Stomach smooth muscle (tissue), 2 donors: ENCODE measurements at regions not wholly inside any gene's neighbourhood (a gene's known extent, or its start where the extent isn't known, plus 50 kb on each side); places are given as distances from the start of the nearest gene placed in this dataset.

Experiments
- H3K27ac ChIP-seq: one replicate; pipeline ENCODE4 v1.7.0; 2013; ENCODE audit warnings: mild to moderate bottlenecking, low read length, inconsistent platforms
- H3K27me3 ChIP-seq, 2 donors: one replicate each; pipeline ENCODE4 v1.7.0; 2013; ENCODE audit warnings: low read length in 2 of 2; ENCODE audit not compliant: insufficient read depth in 2 of 2, control insufficient read depth in 1 of 2
- H3K36me3 ChIP-seq, 2 donors: one replicate each; pipeline ENCODE4 v1.7.0; 2013; ENCODE audit warnings: low read length in 2 of 2; ENCODE audit not compliant: control insufficient read depth in 2 of 2, insufficient read depth in 2 of 2
- H3K4me1 ChIP-seq: one replicate; pipeline ENCODE4 v1.7.0; 2013; ENCODE audit warnings: low read length; ENCODE audit not compliant: control insufficient read depth, insufficient read depth
- H3K4me3 ChIP-seq, 2 donors: one replicate each; pipeline ENCODE4 v1.7.0; 2013; ENCODE audit warnings: low read length in 2 of 2
- H3K9ac ChIP-seq, 2 donors: one replicate each; pipeline ENCODE4 v1.7.0; 2013; ENCODE audit warnings: low read length in 2 of 2, mild to moderate bottlenecking in 1 of 2
- H3K9me3 ChIP-seq, 2 donors: one replicate each; pipeline ENCODE4 v1.7.0; 2013; ENCODE audit warnings: low read length in 2 of 2; ENCODE audit not compliant: control insufficient read depth in 2 of 2
- donor health status: healthy.
- donor health status: Pancreatic carcinoma.

DNA sequence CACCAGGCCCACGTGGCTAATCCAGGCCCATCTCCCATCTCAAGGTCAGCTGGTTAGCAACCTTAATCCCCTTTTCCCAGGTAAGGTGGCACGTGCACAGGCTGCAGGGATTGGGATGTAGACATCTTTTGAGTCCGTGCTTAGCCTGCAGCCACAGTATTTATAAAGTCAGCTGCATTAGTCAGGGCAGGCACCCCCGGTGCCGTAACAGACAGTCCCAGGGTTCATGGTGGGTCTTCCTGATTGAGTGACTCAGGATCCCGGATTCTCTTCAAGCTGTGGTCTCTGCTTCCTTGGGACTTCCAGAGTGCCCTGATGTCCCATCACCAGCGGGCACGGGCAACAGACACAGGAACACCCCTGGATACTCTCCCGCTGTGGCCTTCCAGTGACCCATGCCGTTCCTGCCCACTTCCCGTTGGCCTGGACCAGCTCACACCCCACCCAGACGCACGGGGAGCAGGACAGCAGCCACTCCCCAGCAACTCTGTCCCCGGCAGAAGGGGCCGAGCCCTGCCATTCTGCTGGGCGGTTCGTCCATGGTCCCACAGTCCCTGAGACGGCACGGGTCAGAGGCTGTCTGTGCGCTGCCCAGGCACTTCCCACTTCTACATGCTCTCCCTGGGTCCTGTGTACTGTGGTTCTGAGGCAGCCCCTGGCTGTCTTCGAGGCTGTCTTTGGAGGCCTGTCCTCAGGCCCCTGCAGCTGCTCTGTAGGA is 248.6 kb upstream of the GSE1 start:
- Histone ChIP-seq H3K27ac (peak overlapping the region; percentile 93), H3K4me3 (no peak overlapping the region), H3K9ac (no peak overlapping the region), H3K36me3 (no peaks in the 10 kb centered on the region), H3K27me3 (no peaks in the 10 kb centered on the region), H3K9me3 (no peaks in the 10 kb centered on the region), H3K4me1 (peaks cover 55% of the 10 kb centered on the region)

DNA sequence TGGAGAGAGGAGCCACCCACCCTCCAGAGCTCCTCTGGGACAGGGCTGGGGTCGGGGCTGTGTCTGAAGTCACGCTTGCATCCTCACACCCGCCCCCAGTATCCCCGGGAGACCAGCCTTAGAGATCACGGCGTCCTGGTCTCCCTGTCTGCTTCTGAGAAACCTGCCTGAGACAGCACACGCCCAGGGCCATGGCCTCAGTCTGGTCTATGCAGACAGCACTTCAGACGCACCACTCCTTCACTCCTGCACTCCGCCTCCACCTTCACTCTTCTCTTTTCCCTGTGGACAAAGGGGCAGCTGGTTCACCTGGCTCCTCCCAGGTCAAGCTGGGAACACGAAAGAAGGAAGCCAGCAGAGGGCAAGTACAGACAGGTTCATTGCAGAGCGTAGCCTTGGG is 248.0 kb upstream of the GSE1 start:
- H3K27ac ChIP-seq: peak overlapping the region; percentile 93
- H3K4me3 ChIP-seq: no peak overlapping the region
- H3K36me3 ChIP-seq: no peaks in the 10 kb centered on the region
- peaks cover 56% of the 10 kb centered on the region for H3K4me1 ChIP-seq
- H3K27me3 ChIP-seq: no peaks in the 10 kb centered on the region
- no peaks in the 10 kb centered on the region for H3K9me3 ChIP-seq
- H3K9ac ChIP-seq: no peak overlapping the region

DNA sequence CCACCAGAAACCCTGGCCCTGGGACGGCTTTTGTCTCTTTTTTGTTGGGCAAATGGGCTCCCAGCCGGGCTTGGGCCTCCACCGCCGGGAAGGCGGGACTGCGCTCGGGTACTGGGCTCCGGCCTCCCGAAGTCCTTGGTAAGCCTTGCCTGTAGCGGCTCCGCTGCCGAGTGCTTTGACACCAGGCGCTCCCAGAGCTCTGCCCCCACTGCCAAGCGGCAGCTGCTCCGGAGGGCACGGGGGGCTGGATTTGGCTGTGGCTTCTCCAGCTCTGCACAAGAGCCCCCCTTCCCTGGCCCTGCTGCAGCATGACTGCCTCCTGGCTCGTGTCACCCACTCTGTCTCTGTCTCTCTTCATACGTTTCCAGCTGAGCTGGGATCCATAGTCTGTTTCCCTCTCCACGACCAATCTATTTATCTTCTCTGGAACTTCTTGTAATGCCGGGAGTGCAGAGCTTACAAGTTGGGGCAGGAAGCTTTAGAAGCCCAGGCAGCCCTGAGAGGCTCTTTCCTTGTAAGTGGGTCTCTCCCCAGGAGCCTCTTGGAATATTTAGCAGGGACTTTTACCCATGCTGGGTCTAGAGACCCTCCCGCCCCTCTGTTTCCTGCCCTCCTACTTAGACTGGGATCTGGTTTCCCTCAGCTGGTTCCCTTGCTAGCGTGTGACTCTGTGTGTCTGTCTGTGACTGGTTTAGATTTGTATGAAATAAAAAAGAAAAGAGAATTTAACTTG is 246.9 kb upstream of the GSE1 start:
- H3K9me3 ChIP-seq: no peaks in the 10 kb centered on the region
- H3K36me3 ChIP-seq: no peaks in the 10 kb centered on the region
- H3K4me3 ChIP-seq: peak overlapping the region; percentile 20 to 35
- no peaks in the 10 kb centered on the region for H3K27me3 ChIP-seq
- peak overlapping the region; percentile 93 for H3K27ac ChIP-seq
- H3K9ac ChIP-seq: peak overlapping the region; percentile 64 to 72
- peaks cover 60% of the 10 kb centered on the region for H3K4me1 ChIP-seq

DNA sequence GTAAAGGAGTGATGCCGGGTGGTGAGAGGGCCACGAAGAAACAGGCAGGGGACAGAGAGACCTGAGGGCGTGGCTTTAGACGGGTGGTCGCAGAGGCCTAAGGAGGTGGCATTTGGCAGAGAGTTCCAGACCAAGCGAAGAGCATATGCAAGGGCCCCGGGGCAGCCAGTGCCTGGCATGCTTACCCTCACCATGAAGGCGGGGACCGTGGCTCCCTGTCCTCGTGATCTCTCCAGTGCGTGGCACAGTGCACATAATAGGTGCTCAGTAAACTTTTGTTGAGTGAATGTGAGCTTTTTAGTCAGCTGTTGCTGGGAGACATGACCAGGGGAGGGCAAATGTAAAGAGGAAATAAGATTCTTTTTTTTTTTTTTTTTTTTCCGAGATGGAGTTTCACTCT is 245.6 kb upstream of the GSE1 start:
- Histone ChIP-seq H3K27ac (peak overlapping the region; percentile 93), H3K9me3 (no peaks in the 10 kb centered on the region), H3K4me3 (no peak overlapping the region), H3K36me3 (no peaks in the 10 kb centered on the region), H3K27me3 (no peaks in the 10 kb centered on the region), H3K4me1 (peaks cover 71% of the 10 kb centered on the region), H3K9ac (no peak overlapping the region)

GRCh38 chr16:85369060-85369459 is 244.1 kb upstream of the GSE1 start:
- Histone ChIP-seq H3K36me3 (no peaks in the 10 kb centered on the region), H3K9me3 (no peaks in the 10 kb centered on the region), H3K4me3 (no peak overlapping the region), H3K9ac (no peak overlapping the region), H3K27ac (no peak overlapping the region), H3K4me1 (peaks cover 81% of the 10 kb centered on the region), H3K27me3 (no peaks in the 10 kb centered on the region)

DNA sequence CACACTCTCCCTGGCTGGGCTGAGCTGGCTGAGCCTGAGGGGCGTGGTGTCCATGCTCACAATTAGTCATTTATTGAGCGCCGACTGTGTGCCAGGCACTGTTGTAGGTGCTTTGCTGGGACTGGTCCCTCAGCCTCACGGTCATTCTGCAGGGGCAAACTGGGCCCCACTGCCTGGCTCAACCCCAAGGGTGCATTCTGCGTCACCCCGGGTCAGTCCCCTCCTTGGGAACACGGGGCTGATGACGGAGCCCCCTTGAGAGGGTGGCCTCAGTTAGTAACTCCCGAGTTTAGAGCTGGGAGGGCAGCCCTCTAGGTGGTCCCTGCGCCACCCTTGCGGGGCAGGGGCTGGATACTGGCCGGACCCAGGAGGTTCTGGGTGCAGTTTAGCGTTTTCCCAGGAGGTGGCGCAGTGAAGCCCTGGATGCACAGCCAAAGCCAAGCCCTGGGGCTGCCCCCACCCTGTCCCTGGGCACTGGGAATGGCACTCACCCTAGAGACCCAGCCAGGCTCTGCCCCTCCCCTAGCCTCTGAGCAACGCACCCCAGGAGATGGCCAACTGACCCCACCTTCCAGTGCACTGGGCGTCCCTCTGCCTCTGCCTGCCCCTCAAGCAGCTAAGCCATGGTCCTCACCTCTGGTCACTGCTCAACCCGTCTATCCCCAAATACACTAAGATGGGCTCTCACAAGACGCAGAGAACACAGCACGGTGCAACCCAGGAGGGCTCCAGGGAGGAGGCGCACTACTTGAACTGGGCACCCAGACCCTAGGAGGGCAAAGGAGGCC is 243.2 kb upstream of the GSE1 start:
- H3K9me3 ChIP-seq: no peaks in the 10 kb centered on the region
- peaks cover 82% of the 10 kb centered on the region for H3K4me1 ChIP-seq
- H3K9ac ChIP-seq: peak overlapping the region in 1 of 2 donors; percentile 71
- H3K36me3 ChIP-seq: no peaks in the 10 kb centered on the region
- peak overlapping the region; percentile 73 for H3K27ac ChIP-seq
- H3K27me3 ChIP-seq: no peaks in the 10 kb centered on the region
- peak overlapping the region in 1 of 2 donors; percentile 71 for H3K4me3 ChIP-seq

- Histone ChIP-seq H3K9me3 (no peaks in the 10 kb centered on the region), H3K4me1 (peaks cover 79% of the 10 kb centered on the region), H3K27me3 (no peaks in the 10 kb centered on the region), H3K27ac (peak overlapping the region; percentile 73), H3K36me3 (no peaks in the 10 kb centered on the region), H3K4me3 (peak overlapping the region in 1 of 2 donors; percentile 71), H3K9ac (peak overlapping the region; percentile 12 to 71)
Observed at GRCh38 chr16:85370543-85370880, 242.6 kb upstream of the GSE1 start.

DNA sequence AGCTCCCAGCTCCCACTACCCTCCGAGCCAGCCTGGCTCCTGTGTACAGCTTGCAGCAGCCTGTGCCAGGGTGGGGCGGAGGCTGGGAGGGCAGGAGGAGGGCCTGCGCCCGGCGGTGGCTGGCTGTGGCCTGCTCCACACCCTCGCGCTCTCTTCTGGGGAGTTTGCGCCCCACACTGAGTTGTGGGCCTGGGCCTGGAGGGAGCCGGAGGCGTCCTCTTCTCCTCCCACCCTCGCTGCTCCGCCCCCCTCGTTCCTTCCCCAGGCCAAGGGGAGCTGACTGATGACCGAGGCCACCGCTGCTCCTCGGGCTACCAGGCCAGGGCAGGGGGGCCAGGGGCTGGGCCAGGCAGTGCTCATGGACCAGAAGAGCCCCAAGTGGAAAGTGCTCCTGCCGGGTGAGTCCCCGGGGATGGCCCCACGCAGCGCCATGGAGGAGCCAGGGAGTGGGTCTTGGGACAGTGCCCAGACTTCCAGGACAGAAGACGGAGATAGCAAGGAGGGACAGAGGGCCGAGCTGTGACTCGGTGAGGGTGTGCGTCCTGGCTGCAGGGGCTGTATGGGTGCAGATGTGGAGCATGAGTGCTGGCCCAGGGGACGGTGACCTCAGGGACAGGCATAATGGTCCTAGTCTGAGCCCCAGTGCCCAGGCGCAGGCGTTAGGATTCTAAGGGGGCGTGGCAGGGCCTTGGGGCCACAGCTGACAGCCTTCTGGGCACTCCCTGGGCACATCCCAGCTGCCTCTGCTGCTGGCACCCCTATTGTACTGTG is 242.1 kb upstream of the GSE1 start:
- Histone ChIP-seq H3K27me3 (no peaks in the 10 kb centered on the region), H3K9me3 (no peaks in the 10 kb centered on the region), H3K4me1 (peaks cover 79% of the 10 kb centered on the region), H3K4me3 (peak overlapping the region; percentile 55 to 71), H3K27ac (peak overlapping the region; percentile 73), H3K9ac (peak overlapping the region; percentile 47 to 71), H3K36me3 (no peaks in the 10 kb centered on the region)

DNA sequence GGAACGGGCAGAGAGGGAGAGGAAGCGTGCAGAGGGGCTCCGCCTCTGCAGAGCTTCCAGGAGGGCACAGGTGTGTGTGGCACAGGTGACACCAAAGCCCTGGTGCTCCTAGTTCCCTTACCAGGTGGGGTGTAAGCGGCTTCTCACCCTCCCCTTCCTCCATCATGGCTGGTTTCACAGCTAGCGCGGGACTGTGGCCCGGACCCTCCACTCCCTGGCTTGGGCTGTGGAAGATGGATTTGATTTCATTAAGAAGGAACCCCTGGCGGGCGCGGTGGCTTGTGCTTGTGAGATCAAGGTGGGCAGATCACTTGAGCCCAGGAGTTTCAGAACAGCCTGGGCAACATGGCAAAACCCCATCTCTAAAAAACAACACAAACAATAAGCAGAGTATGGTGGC is 241.2 kb upstream of the GSE1 start:
- Histone ChIP-seq H3K36me3 (no peaks in the 10 kb centered on the region), H3K27me3 (no peaks in the 10 kb centered on the region), H3K4me3 (peak overlapping the region in 1 of 2 donors; percentile 71), H3K4me1 (peaks cover 79% of the 10 kb centered on the region), H3K27ac (peak overlapping the region; percentile 73), H3K9ac (peak overlapping the region in 1 of 2 donors; percentile 71), H3K9me3 (no peaks in the 10 kb centered on the region)

DNA sequence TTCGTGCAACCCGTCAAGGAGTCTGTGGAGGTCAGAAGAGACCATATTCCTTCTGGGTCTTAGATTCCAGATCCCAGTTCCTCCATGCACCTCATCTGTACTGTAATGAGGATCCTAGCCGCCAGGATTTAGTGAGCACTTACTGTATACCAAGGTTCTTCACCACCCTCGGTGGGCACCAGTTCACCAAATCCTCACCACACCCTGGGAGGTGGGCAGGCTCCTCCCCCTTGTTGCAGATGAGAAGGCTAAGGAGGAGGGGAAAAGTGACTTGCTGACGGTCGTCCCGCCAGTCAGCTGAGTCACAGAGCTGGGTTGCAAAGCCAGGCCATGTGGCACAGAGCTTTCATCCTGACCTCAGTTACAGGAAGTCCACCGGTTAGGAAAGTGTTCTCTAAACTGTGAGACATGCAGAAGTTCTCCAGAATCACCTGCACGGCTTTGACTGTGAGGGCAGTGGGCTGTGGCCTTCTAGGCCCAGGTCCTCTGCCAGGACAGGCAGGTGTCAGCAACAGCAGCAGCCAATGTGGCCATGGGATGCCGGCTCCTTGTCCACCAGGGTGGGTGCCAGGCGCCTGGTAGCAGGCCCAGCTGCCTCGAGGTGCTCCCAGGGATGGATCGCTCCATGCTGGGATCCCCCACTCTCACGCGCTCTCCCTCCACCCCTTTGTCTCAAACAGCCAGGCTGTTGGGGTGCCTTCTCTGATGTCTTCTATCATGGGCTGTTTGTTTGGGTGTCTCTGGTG is 240.3 kb upstream of the GSE1 start:
- Histone ChIP-seq H3K9ac (no peak overlapping the region), H3K4me1 (peaks cover 80% of the 10 kb centered on the region)

More for the DNA sequence above, 240.3 kb upstream of the GSE1 start:
- Histone ChIP-seq H3K27ac (peak overlapping the region; percentile 18), H3K4me3 (peak overlapping the region in 1 of 2 donors; percentile 22), H3K36me3 (no peaks in the 10 kb centered on the region), H3K9me3 (no peaks in the 10 kb centered on the region), H3K27me3 (no peaks in the 10 kb centered on the region)
